ENCODE measurements at regions not wholly inside any gene's neighbourhood (a gene's known extent, or its start where the extent isn't known, plus 50 kb on each side); places are given as distances from the start of the nearest gene placed in this dataset.

- Mint-ChIP-seq H3K4me3 (no peak overlapping the region), H3K27me3 (no peaks in the 10 kb centered on the region), H3K36me3 (no peaks in the 10 kb centered on the region), H3K9me3 (peaks cover 14 to 18% (median 17%) of the 10 kb centered on the region in 3 donors), H3K27ac (no peak overlapping the region), H3K4me1 (no peaks in the 10 kb centered on the region)
- Histone ChIP-seq H3K27ac (ENCODE audit: low read length) (no peak overlapping the region), H3K4me1 (ENCODE audit: control insufficient read depth in 1 of 2, extremely low read depth in 1 of 2, insufficient read depth in 2 of 2, low read length in 2 of 2) (no peaks in the 10 kb centered on the region), H3K27me3 (replicated peaks in 1 of 2; ENCODE audit: control insufficient read depth in 2 of 2, extremely low read depth in 1 of 2, insufficient read depth in 2 of 2, low read length in 1 of 2) (no peaks in the 10 kb centered on the region), H3K4me3 (ENCODE audit: control insufficient read depth in 1 of 2, extremely low read depth in 1 of 2, low read length in 1 of 2) (no peak overlapping the region), H3K36me3 (ENCODE audit: control insufficient read depth in 2 of 2, extremely low read depth in 1 of 2, insufficient read depth in 1 of 2, low read length in 1 of 2) (no peaks in the 10 kb centered on the region), H3K9me3 (no peaks in the 10 kb centered on the region)
- ChIA-PET CTCF (no interaction called here), POLR2A (no interaction called here)
- DNase-seq (no peak), ATAC-seq (replicated peaks in 1 of 4) (no peak)
- WGBS (ENCODE audit: insufficient coverage) = no CpG with 5 or more reads among the region's 2 CpGs
Measured at GRCh38 chr9:29769019-29769418, 2195.7 kb upstream of the C9orf72 start.

GRCh38 chr9:29773676-29774075 is 2200.4 kb upstream of the C9orf72 start:
- DNase-seq = no peak
- CTCF ChIA-PET = no interaction called here
- H3K27me3 ChIP-seq (replicated peaks in 1 of 2; ENCODE audit: control insufficient read depth in 2 of 2, extremely low read depth in 1 of 2, insufficient read depth in 2 of 2, low read length in 1 of 2) = no peaks in the 10 kb centered on the region
- H3K4me3 ChIP-seq (ENCODE audit: control insufficient read depth in 1 of 2, extremely low read depth in 1 of 2, low read length in 1 of 2) = no peak overlapping the region
- Mint-ChIP-seq H3K4me1 (no peaks in the 10 kb centered on the region), H3K27me3 (no peaks in the 10 kb centered on the region), H3K9me3 (peaks cover 7 to 11% (median 9%) of the 10 kb centered on the region in 3 donors), H3K4me3 (no peak overlapping the region), H3K27ac (no peak overlapping the region), H3K36me3 (no peaks in the 10 kb centered on the region)
- no peak overlapping the region for H3K27ac ChIP-seq (ENCODE audit: low read length)
- POLR2A ChIA-PET = no interaction called here
- H3K36me3 ChIP-seq (ENCODE audit: control insufficient read depth in 2 of 2, extremely low read depth in 1 of 2, insufficient read depth in 1 of 2, low read length in 1 of 2) = no peaks in the 10 kb centered on the region
- no peaks in the 10 kb centered on the region for H3K9me3 ChIP-seq
- ATAC-seq (replicated peaks in 1 of 4) = no peak
- no peaks in the 10 kb centered on the region for H3K4me1 ChIP-seq (ENCODE audit: control insufficient read depth in 1 of 2, extremely low read depth in 1 of 2, insufficient read depth in 2 of 2, low read length in 2 of 2)

- Histone ChIP-seq H3K4me3 (ENCODE audit: control insufficient read depth in 1 of 2, extremely low read depth in 1 of 2, low read length in 1 of 2) (no peak overlapping the region), H3K36me3 (ENCODE audit: control insufficient read depth in 2 of 2, extremely low read depth in 1 of 2, insufficient read depth in 1 of 2, low read length in 1 of 2) (no peaks in the 10 kb centered on the region), H3K27ac (ENCODE audit: low read length) (no peak overlapping the region), H3K4me1 (ENCODE audit: control insufficient read depth in 1 of 2, extremely low read depth in 1 of 2, insufficient read depth in 2 of 2, low read length in 2 of 2) (no peaks in the 10 kb centered on the region), H3K9me3 (no peaks in the 10 kb centered on the region), H3K27me3 (replicated peaks in 1 of 2; ENCODE audit: control insufficient read depth in 2 of 2, extremely low read depth in 1 of 2, insufficient read depth in 2 of 2, low read length in 1 of 2) (no peaks in the 10 kb centered on the region)
- Mint-ChIP-seq H3K9me3 (peaks cover 4 to 9% (median 7%) of the 10 kb centered on the region in 3 donors), H3K27ac (no peak overlapping the region), H3K4me1 (no peaks in the 10 kb centered on the region), H3K4me3 (no peak overlapping the region), H3K27me3 (no peaks in the 10 kb centered on the region), H3K36me3 (no peaks in the 10 kb centered on the region)
- ATAC-seq (replicated peaks in 1 of 4) (no peak), DNase-seq (no peak)
- POLR2A ChIA-PET = no interaction called here
- 66% methylated on average over 4 of the region's 5 CpGs for WGBS (ENCODE audit: insufficient coverage)
- CTCF ChIA-PET = no interaction called here
Measured at GRCh38 chr9:29775491-29775890, 2202.2 kb upstream of the C9orf72 start.

- no peaks in the 10 kb centered on the region for H3K36me3 Mint-ChIP-seq
- H3K4me1 Mint-ChIP-seq = no peaks in the 10 kb centered on the region
- CTCF ChIA-PET = no interaction called here
- no peak overlapping the region for H3K4me3 Mint-ChIP-seq
- H3K4me3 ChIP-seq (ENCODE audit: control insufficient read depth in 1 of 2, extremely low read depth in 1 of 2, low read length in 1 of 2) = no peak overlapping the region
- no peak overlapping the region for H3K27ac Mint-ChIP-seq
- no peak for ATAC-seq (replicated peaks in 1 of 4)
- no peaks in the 10 kb centered on the region for H3K36me3 ChIP-seq (ENCODE audit: control insufficient read depth in 2 of 2, extremely low read depth in 1 of 2, insufficient read depth in 1 of 2, low read length in 1 of 2)
- no peaks in the 10 kb centered on the region for H3K4me1 ChIP-seq (ENCODE audit: control insufficient read depth in 1 of 2, extremely low read depth in 1 of 2, insufficient read depth in 2 of 2, low read length in 2 of 2)
- DNase-seq = no peak
- no peak overlapping the region for H3K27ac ChIP-seq (ENCODE audit: low read length)
- H3K9me3 Mint-ChIP-seq = peaks cover 0 to 9% (median 7%) of the 10 kb centered on the region in 3 donors
- WGBS (ENCODE audit: insufficient coverage) = 73% methylated on average over 2 of the region's 7 CpGs
- no peaks in the 10 kb centered on the region for H3K27me3 ChIP-seq (replicated peaks in 1 of 2; ENCODE audit: control insufficient read depth in 2 of 2, extremely low read depth in 1 of 2, insufficient read depth in 2 of 2, low read length in 1 of 2)
- H3K9me3 ChIP-seq = no peaks in the 10 kb centered on the region
- no peaks in the 10 kb centered on the region for H3K27me3 Mint-ChIP-seq
- POLR2A ChIA-PET = no interaction called here
Measured at GRCh38 chr9:29778281-29778849, 2205.1 kb upstream of the C9orf72 start.

GRCh38 chr9:29793970-29794369 is 2220.7 kb upstream of the C9orf72 start:
- Mint-ChIP-seq H3K9me3 (peaks cover 0 to 5% (median 0%) of the 10 kb centered on the region in 3 donors), H3K27ac (no peak overlapping the region), H3K36me3 (no peaks in the 10 kb centered on the region), H3K4me3 (no peak overlapping the region), H3K4me1 (no peaks in the 10 kb centered on the region), H3K27me3 (no peaks in the 10 kb centered on the region)
- POLR2A ChIA-PET = no interaction called here
- no peaks in the 10 kb centered on the region for H3K36me3 ChIP-seq (ENCODE audit: control insufficient read depth in 2 of 2, extremely low read depth in 1 of 2, insufficient read depth in 1 of 2, low read length in 1 of 2)
- CTCF ChIA-PET = no interaction called here
- H3K9me3 ChIP-seq = no peaks in the 10 kb centered on the region
- no peak overlapping the region for H3K27ac ChIP-seq (ENCODE audit: low read length)
- no peak for DNase-seq
- no peak overlapping the region for H3K4me3 ChIP-seq (ENCODE audit: control insufficient read depth in 1 of 2, extremely low read depth in 1 of 2, low read length in 1 of 2)
- no peaks in the 10 kb centered on the region for H3K27me3 ChIP-seq (replicated peaks in 1 of 2; ENCODE audit: control insufficient read depth in 2 of 2, extremely low read depth in 1 of 2, insufficient read depth in 2 of 2, low read length in 1 of 2)
- H3K4me1 ChIP-seq (ENCODE audit: control insufficient read depth in 1 of 2, extremely low read depth in 1 of 2, insufficient read depth in 2 of 2, low read length in 2 of 2) = no peaks in the 10 kb centered on the region
- ATAC-seq (replicated peaks in 1 of 4) = no peak
- WGBS (ENCODE audit: insufficient coverage) = no CpG with 5 or more reads among the region's 1 CpG

- Histone ChIP-seq H3K36me3 (ENCODE audit: control insufficient read depth in 2 of 2, extremely low read depth in 1 of 2, insufficient read depth in 1 of 2, low read length in 1 of 2) (no peaks in the 10 kb centered on the region), H3K27me3 (replicated peaks in 1 of 2; ENCODE audit: control insufficient read depth in 2 of 2, extremely low read depth in 1 of 2, insufficient read depth in 2 of 2, low read length in 1 of 2) (no peaks in the 10 kb centered on the region), H3K4me3 (ENCODE audit: control insufficient read depth in 1 of 2, extremely low read depth in 1 of 2, low read length in 1 of 2) (no peak overlapping the region), H3K9me3 (no peaks in the 10 kb centered on the region), H3K4me1 (ENCODE audit: control insufficient read depth in 1 of 2, extremely low read depth in 1 of 2, insufficient read depth in 2 of 2, low read length in 2 of 2) (no peaks in the 10 kb centered on the region), H3K27ac (ENCODE audit: low read length) (no peak overlapping the region)
- ChIA-PET CTCF (interaction anchor here in 1 of 2 donors (0.6 kb wide), 1 partner anchor 1677 kb away, joined by 3 read pairs; no protein-coding TSS in a partner anchor), POLR2A (interaction anchor here in 1 of 2 donors (0.6 kb wide), 1 partner anchor 10 kb away, joined by 3 read pairs; no protein-coding TSS in a partner anchor)
- Mint-ChIP-seq H3K9me3 (peaks cover 0 to 5% (median under 1%) of the 10 kb centered on the region in 3 donors), H3K4me1 (no peaks in the 10 kb centered on the region), H3K36me3 (no peaks in the 10 kb centered on the region), H3K27ac (no peak overlapping the region), H3K4me3 (no peak overlapping the region), H3K27me3 (no peaks in the 10 kb centered on the region)
- WGBS (ENCODE audit: insufficient coverage) = no CpG with 5 or more reads among the region's 2 CpGs
- DNase-seq (no peak), ATAC-seq (replicated peaks in 1 of 4) (no peak)
Measured at GRCh38 chr9:29796291-29796952, 2223.1 kb upstream of the C9orf72 start.

Measured in T-cell (primary cell).